NB4 (cell line): ENCODE measurements at regions not wholly inside any gene's neighbourhood (a gene's known extent, or its start where the extent isn't known, plus 50 kb on each side); places are given as distances from the start of the nearest gene placed in this dataset.

Source experiments
- DNase-seq: peaks from one replicate; pipeline ENCODE4 v3.0.0; 2010; ENCODE audit warnings: low read depth
- H3K4me3 ChIP-seq: one replicate; pipeline ENCODE4 v1.5.1; 2011; ENCODE audit warnings: mild to moderate bottlenecking, low read depth, low read length, moderate library complexity
- MAX ChIP-seq: IDR thresholded peaks from 2 replicates; pipeline ENCODE4 v1.6.1; 2011; ENCODE audit warnings: low read depth, low read length
- MYC ChIP-seq: IDR thresholded peaks from 2 replicates; pipeline ENCODE4 v1.6.1; 2011; ENCODE audit warnings: low read depth, low read length
- POLR2A ChIP-seq: IDR thresholded peaks from 2 replicates; pipeline ENCODE4 v1.6.1; 2011; ENCODE audit warnings: mild to moderate bottlenecking; ENCODE audit not compliant: insufficient read length; ENCODE audit errors: extremely low read depth
- TF ChIP-seq, protein P1 (sequence below): IDR thresholded peaks from one replicate; pipeline ENCODE4 v1.5.1; 2012; ENCODE audit warnings: low read depth, low read length

DNA sequence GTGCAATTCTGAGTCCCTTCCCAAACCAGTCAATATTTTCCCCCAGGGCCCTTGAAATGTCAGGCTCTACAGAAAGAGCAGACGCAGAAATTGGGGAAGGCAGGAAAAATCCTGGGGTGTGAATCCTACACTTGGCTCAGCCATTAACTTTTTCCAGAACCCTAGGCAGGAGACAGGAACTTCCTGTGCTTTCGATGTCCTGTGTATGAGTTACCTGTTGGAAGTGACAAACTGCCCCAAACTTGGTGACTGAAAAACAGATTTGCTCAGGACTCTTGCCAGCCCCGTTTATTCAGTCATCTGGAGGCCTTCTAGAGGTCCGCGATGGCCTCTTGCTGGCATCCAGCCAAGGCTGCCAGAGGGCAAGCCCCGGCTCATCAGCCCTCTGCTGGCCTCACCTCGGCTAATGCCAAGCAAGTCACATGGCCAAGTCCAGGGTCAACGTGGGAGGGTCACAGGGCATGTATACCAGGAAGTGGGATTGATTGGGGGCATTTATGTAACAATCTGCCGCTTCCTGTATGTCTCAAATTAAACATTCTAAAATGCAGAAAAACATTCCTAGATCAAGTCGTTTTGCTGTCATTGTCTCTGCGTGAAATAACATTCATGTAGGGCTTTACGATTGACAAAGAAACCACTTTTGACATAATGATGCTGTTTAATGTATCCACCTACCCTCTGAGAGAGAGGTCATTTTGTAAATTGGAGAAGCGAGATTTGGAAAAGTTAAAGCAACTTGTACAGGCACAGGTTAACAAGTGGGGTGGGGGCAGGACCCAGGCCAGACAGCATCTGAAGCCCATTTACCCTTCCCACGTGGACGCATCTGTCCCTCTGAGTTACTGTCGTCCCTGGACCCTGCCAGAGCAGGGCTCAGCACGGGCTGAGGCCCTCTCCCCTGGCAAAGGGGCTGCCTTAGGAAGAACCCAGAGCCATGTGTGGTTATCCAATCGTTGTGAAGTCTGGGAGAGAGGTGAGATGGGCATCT, 179.4 kb downstream of the INHBB start:
- no peak overlapping the region for H3K4me3 ChIP-seq
- peak; percentile 48 for DNase-seq
- TF ChIP-seq MAX: 0 out of 2 replicates have a peak, but pooled peaks have one; percentile 40
- TF ChIP-seq, protein P1, sequence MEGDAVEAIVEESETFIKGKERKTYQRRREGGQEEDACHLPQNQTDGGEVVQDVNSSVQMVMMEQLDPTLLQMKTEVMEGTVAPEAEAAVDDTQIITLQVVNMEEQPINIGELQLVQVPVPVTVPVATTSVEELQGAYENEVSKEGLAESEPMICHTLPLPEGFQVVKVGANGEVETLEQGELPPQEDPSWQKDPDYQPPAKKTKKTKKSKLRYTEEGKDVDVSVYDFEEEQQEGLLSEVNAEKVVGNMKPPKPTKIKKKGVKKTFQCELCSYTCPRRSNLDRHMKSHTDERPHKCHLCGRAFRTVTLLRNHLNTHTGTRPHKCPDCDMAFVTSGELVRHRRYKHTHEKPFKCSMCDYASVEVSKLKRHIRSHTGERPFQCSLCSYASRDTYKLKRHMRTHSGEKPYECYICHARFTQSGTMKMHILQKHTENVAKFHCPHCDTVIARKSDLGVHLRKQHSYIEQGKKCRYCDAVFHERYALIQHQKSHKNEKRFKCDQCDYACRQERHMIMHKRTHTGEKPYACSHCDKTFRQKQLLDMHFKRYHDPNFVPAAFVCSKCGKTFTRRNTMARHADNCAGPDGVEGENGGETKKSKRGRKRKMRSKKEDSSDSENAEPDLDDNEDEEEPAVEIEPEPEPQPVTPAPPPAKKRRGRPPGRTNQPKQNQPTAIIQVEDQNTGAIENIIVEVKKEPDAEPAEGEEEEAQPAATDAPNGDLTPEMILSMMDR: no peak

DNA sequence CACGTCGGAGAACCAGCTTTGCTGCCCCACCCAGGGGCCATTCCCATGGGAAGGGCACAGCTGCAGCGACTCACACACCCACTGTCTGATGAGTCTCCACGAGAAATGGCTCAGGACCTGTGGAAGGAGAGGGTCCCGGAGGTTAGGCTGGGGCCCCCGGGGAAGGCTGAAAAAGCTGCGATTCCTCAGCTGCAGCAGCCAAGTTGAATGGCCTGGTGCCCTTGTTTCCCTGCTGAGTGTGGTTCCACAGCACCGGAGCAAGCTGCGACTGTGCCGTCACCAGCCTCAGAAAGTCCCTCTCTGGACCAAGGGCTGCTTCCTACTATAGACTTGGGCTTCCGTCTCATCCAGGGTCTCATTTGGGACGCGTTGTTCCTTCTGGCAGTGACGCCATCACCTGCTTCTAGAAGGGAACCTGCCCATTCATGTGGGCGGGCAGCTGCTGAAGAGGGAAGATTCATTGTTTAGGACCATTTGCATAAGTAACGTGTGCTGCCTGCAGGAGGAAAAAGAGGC, 180.2 kb downstream of the INHBB start:
- DNase-seq: no peak
- H3K4me3 ChIP-seq: no peak overlapping the region
- TF ChIP-seq MAX (no peak), POLR2A (no peak), MYC (no peak)
- TF ChIP-seq, protein P1: no peak

DNA sequence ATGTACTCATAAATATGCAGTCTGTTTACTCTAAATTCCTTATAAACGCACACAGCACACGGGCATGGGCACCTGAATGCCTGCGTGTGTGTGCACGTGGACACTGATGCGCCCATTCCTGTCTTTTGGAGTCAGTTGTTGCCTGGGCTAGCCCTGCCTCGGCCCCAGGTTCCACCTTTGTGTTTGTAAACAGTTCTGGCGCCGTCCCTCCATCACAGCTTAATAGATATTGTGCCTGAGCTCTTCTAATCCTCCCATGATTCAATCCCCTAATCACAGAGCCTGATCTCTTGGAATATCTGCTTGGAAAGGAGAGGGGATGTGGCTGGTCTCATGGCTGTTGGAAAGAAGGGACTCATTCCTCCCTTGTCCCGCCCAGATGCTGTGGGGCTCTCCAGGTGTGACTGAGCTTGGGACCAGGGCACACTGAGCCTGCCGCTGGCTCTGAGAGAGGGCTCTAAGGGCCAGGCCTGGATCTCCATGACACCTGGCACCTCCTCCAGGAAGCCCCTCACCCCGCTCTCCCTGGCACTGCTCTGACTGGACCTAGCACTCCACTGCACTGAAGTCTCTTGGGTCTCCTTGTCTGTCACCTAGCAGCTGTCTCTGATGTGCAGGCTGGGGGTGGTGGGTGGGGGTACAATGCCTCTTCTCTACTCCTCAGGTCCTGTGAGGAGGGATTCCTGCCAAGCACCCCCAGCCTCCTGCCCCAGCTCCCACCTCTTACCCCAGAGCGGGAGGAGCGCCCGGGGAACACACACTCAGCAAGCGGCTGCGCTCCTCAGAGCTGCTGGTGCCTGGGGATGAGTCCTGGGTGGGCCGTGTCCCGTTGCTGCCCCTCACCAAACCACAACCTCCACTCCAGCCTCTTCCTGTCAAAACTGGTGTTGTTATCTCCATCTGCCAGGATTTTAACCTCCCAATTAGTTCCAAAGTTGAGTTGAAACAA, 181.3 kb downstream of the INHBB start:
- H3K4me3 ChIP-seq: no peak overlapping the region
- DNase-seq: no peak
- no peak for TF ChIP-seq POLR2A

- no peak for TF ChIP-seq MAX
- TF ChIP-seq, protein P1: no peak
- no peak for TF ChIP-seq POLR2A
- no peak for TF ChIP-seq MYC
Observed at GRCh38 chr2:120528051-120528692, 182.2 kb downstream of the INHBB start.

DNA sequence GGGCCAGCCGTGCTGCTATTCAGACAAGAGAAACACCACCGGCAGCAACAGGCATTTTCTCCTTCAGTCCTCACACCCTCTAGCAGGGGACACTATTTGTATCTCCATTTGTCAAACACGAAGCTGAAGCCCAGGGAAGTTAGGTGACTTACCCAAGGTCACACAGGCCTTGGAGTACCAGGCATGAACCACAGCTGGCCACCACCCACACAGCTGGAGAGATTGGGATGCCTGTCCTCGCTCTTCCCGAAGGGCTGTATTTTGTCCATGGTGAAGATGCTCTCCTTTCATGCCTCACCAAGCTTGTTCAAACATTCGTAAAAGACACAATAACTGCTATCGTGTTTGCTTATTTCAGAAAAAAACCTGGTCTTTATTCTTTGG, 182.7 kb downstream of the INHBB start:
- TF ChIP-seq MYC (no peak), POLR2A (no peak), MAX (no peak)
- no peak overlapping the region for H3K4me3 ChIP-seq
- DNase-seq: no peak

More at GRCh38 chr2:120528051-120528692, 182.2 kb downstream of the INHBB start:
- no peak for DNase-seq
- no peak overlapping the region for H3K4me3 ChIP-seq

GRCh38 chr2:120530781-120531180, 184.8 kb downstream of the INHBB start:
- TF ChIP-seq MYC (no peak), MAX (no peak), POLR2A (no peak)
- TF ChIP-seq, protein P1: no peak
- no peak for DNase-seq
- no peak overlapping the region for H3K4me3 ChIP-seq
